Fibroblast of lung (primary cell): ENCODE measurements at regions not wholly inside any gene's neighbourhood (a gene's known extent, or its start where the extent isn't known, plus 50 kb on each side); places are given as distances from the start of the nearest gene placed in this dataset.

Experiments used
- DNase-seq, 2 donors: peaks; one replicate each; pipeline versions ENCODE4 v3.0.0 to v3.0.0-alpha.2; 2010; ENCODE audit warnings: low read depth in 2 of 2
- H2AFZ ChIP-seq: 2 replicates; pipeline ENCODE4 v1.5.1; 2012; ENCODE audit warnings: low read length, control low read depth, inconsistent platforms
- H3K27ac ChIP-seq: 2 replicates; pipeline ENCODE4 v1.5.1; 2011; ENCODE audit warnings: low read length, control low read depth; ENCODE audit not compliant: insufficient read depth
- H3K27me3 ChIP-seq: 2 replicates; pipeline ENCODE4 v1.5.1; 2011; ENCODE audit warnings: mild to moderate bottlenecking, low read length; ENCODE audit not compliant: control insufficient read depth, insufficient read depth
- H3K36me3 ChIP-seq: 2 replicates; pipeline ENCODE4 v1.5.1; 2011; ENCODE audit warnings: low read length; ENCODE audit not compliant: control insufficient read depth, insufficient read depth
- H3K4me1 ChIP-seq: 2 replicates; pipeline ENCODE4 v1.5.1; 2011; ENCODE audit warnings: low read length; ENCODE audit not compliant: control insufficient read depth, insufficient read depth; ENCODE audit errors: extremely low read depth
- H3K4me2 ChIP-seq: 2 replicates; pipeline ENCODE4 v1.5.1; 2011; ENCODE audit warnings: low read length, control low read depth; ENCODE audit not compliant: insufficient read depth; ENCODE audit errors: extremely low read depth
- H3K4me3 ChIP-seq, 4 experiments: fragments of 200-600 bp in 1 of 4; sonication (generic) in 1 of 4; replicated peaks in 1 of 4; 2 replicates each; pipeline ENCODE4 v1.5.1; 2011 to 2016; ENCODE audit warnings: low read length in 4 of 4, low read depth in 3 of 4, mild to moderate bottlenecking in 3 of 4, control low read depth in 2 of 4, inconsistent platforms in 1 of 4, mixed read lengths in 1 of 4; ENCODE audit not compliant: insufficient read depth in 1 of 4; ENCODE audit errors: control extremely low read depth in 1 of 4
- H3K79me2 ChIP-seq: 2 replicates; pipeline ENCODE4 v1.5.1; 2012; ENCODE audit warnings: mild to moderate bottlenecking, low read length, inconsistent platforms; ENCODE audit not compliant: control insufficient read depth, insufficient read depth
- H3K9ac ChIP-seq: 2 replicates; pipeline ENCODE4 v1.5.1; 2011; ENCODE audit warnings: mild to moderate bottlenecking, low read length, control low read depth; ENCODE audit not compliant: insufficient read depth
- H3K9me3 ChIP-seq: 2 replicates; pipeline ENCODE4 v1.5.1; 2012; ENCODE audit warnings: low read depth, low read length; ENCODE audit not compliant: control insufficient read depth, insufficient read depth
- H4K20me1 ChIP-seq: 2 replicates; pipeline ENCODE4 v1.5.1; 2011; ENCODE audit warnings: low read length; ENCODE audit not compliant: control insufficient read depth, insufficient read depth; ENCODE audit errors: extremely low read depth
- EZH2 ChIP-seq: IDR thresholded peaks from 2 replicates; pipeline ENCODE4 v1.5.1; 2012; ENCODE audit warnings: low read length, control low read depth, mild to moderate bottlenecking; ENCODE audit errors: missing control alignments
- TF ChIP-seq, protein P1 (sequence below), 2 donors: IDR thresholded peaks in 1 of 2; conservative IDR thresholded peaks in 1 of 2; 1 replicate in 1 of 2; 2 replicates in 1 of 2; pipeline ENCODE4 v1.5.1; 2011 to 2012; ENCODE audit warnings: low read length in 2 of 2, control low read depth in 1 of 2, inconsistent platforms in 1 of 2, low read depth in 1 of 2, mild to moderate bottlenecking in 1 of 2

- Histone ChIP-seq H2AFZ (no peak overlapping the region), H3K9me3 (no peaks in the 10 kb centered on the region), H3K36me3 (no peaks in the 10 kb centered on the region), H3K4me1 (no peaks in the 10 kb centered on the region), H3K27me3 (no peaks in the 10 kb centered on the region), H3K79me2 (no peaks in the 10 kb centered on the region), H3K27ac (no peak overlapping the region), H4K20me1 (no peaks in the 10 kb centered on the region), H3K4me3 (no peak overlapping the region), H3K9ac (no peak overlapping the region), H3K4me2 (no peak overlapping the region)
- no peak for TF ChIP-seq EZH2
- TF ChIP-seq, protein P1, sequence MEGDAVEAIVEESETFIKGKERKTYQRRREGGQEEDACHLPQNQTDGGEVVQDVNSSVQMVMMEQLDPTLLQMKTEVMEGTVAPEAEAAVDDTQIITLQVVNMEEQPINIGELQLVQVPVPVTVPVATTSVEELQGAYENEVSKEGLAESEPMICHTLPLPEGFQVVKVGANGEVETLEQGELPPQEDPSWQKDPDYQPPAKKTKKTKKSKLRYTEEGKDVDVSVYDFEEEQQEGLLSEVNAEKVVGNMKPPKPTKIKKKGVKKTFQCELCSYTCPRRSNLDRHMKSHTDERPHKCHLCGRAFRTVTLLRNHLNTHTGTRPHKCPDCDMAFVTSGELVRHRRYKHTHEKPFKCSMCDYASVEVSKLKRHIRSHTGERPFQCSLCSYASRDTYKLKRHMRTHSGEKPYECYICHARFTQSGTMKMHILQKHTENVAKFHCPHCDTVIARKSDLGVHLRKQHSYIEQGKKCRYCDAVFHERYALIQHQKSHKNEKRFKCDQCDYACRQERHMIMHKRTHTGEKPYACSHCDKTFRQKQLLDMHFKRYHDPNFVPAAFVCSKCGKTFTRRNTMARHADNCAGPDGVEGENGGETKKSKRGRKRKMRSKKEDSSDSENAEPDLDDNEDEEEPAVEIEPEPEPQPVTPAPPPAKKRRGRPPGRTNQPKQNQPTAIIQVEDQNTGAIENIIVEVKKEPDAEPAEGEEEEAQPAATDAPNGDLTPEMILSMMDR (conservative IDR thresholded peaks at IDR 0.05 in 1 of 2, IDR thresholded peaks at IDR 0.05 in 1 of 2; ENCODE audit: low read depth in 1 of 2, low read length in 2 of 2), result no peak
- DNase-seq, result no peak
Measured at GRCh38 chr3:116601206-116601605, 108.4 kb upstream of the TUSC7 start.

GRCh38 chr3:116607205-116607604, 102.4 kb upstream of the TUSC7 start:
- Histone ChIP-seq H3K4me1 (no peaks in the 10 kb centered on the region), H3K27ac (no peak overlapping the region), H4K20me1 (no peaks in the 10 kb centered on the region), H3K27me3 (no peaks in the 10 kb centered on the region), H3K9ac (no peak overlapping the region), H2AFZ (no peak overlapping the region), H3K9me3 (no peaks in the 10 kb centered on the region), H3K36me3 (no peaks in the 10 kb centered on the region), H3K79me2 (no peaks in the 10 kb centered on the region), H3K4me3 (no peak overlapping the region), H3K4me2 (no peak overlapping the region)
- no peak for TF ChIP-seq EZH2
- TF ChIP-seq, protein P1 (conservative IDR thresholded peaks at IDR 0.05 in 1 of 2, IDR thresholded peaks at IDR 0.05 in 1 of 2; ENCODE audit: low read depth in 1 of 2, low read length in 2 of 2), result no peak
- no peak for DNase-seq

DNA sequence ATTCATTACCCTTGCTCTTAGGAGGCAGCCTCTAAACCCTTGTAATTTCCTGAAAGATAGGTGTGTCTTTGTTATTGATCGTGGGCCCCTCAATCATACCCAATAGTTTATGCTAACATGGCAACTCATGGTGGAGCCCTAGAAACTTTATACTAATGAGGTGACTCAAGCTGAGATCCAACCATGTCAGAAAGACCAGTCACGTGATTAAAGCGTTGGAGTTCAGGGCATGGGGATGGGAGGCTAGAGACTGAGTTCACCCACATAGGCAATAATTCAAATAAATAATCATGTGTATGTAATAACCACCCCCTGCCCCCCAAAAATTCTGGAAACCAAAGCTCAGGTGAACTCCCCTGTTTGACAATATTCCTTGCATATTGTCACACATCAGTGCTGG, 99.5 kb upstream of the TUSC7 start:
- H3K4me2 ChIP-seq, result no peak overlapping the region
- no peaks in the 10 kb centered on the region for H3K9me3 ChIP-seq
- no peak overlapping the region for H3K4me3 ChIP-seq
- TF ChIP-seq, protein P1 (conservative IDR thresholded peaks at IDR 0.05 in 1 of 2, IDR thresholded peaks at IDR 0.05 in 1 of 2; ENCODE audit: low read depth in 1 of 2, low read length in 2 of 2), result no peak
- no peak for TF ChIP-seq EZH2
- H3K9ac ChIP-seq, result no peak overlapping the region
- H3K4me1 ChIP-seq, result no peaks in the 10 kb centered on the region
- no peaks in the 10 kb centered on the region for H3K36me3 ChIP-seq
- H3K79me2 ChIP-seq, result no peaks in the 10 kb centered on the region
- H2AFZ ChIP-seq, result no peak overlapping the region
- H3K27ac ChIP-seq, result no peak overlapping the region
- DNase-seq, result no peak
- no peaks in the 10 kb centered on the region for H3K27me3 ChIP-seq
- no peaks in the 10 kb centered on the region for H4K20me1 ChIP-seq
